Thoracic aorta (tissue), 2 donors: ENCODE measurements at regions not wholly inside any gene's neighbourhood (a gene's known extent, or its start where the extent isn't known, plus 50 kb on each side); places are given as distances from the start of the nearest gene placed in this dataset.
A peak's percentile ranks its signal among the peaks of the same experiment; 100 is the strongest.

Experiments used
- ATAC-seq: fragments of 150-250 bp; one replicate; pipeline ENCODE4 v1.8.0; 2017; ENCODE audit warnings: low read depth; ENCODE audit not compliant: insufficient number of reproducible peaks, low FRiP score
- DNase-seq: peaks from one replicate; pipeline ENCODE4 v3.0.0-alpha.2; 2020; ENCODE audit warnings: low spot score
- H3K27ac ChIP-seq, 2 donors: fragments of 200-600 bp; sonication (generic); 1 replicate in 1 of 2; 2 replicates in 1 of 2; pipeline ENCODE4 v1.5.1; 2016; ENCODE audit warnings: mild to moderate bottlenecking in 2 of 2, moderate library complexity in 2 of 2
- H3K27me3 ChIP-seq: fragments of 200-600 bp; sonication (generic); replicated peaks from 2 replicates; pipeline ENCODE4 v1.6.0; 2016; ENCODE audit warnings: mild to moderate bottlenecking; ENCODE audit not compliant: insufficient read depth
- H3K36me3 ChIP-seq: fragments of 200-600 bp; sonication (generic); one replicate; pipeline ENCODE4 v1.5.1; 2016
- H3K4me1 ChIP-seq, 2 donors: fragments of 200-600 bp; sonication (generic); 1 replicate in 1 of 2; 2 replicates in 1 of 2; pipeline versions ENCODE4 v1.5.1 to v1.6.0; 2016; ENCODE audit warnings: low read depth in 2 of 2, mild to moderate bottlenecking in 1 of 2; ENCODE audit not compliant: control insufficient read depth in 1 of 2
- H3K4me3 ChIP-seq: fragments of 200-600 bp; sonication (generic); 2 replicates; pipeline ENCODE4 v1.5.1; 2016; ENCODE audit warnings: mild to moderate bottlenecking
- H3K9me3 ChIP-seq: fragments of 200-600 bp; sonication (generic); 2 replicates; pipeline ENCODE4 v1.5.1; 2016
- TF ChIP-seq, protein P1 (sequence below): fragments of 200-600 bp; sonication (generic); IDR thresholded peaks from one replicate; pipeline ENCODE4 v1.5.1; 2019; ENCODE audit warnings: antibody characterized with exemption

DNA sequence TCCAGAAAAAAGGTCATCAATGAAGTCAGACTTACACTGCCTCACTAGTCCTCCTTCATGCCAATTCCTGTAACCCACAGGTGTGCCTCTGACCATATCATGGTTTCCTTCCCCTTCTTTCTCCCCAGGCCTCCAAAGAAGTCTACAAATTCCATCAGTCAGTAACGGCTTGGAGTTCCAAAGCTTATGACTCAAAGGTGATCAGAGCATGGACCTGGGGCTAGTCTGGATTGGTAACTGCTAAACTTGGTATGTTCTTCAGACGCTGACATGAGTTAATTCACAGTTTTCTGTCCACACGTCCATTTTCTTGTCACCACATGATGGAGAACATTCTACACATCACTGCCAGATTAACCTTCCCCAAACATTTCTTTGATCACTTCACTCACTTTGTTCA is 560.4 kb downstream of the ETNK1 start:
- Histone ChIP-seq H3K4me3 (no peak overlapping the region), H3K9me3 (no peaks in the 10 kb centered on the region), H3K4me1 (no peaks in the 10 kb centered on the region), H3K27me3 (no peaks in the 10 kb centered on the region), H3K27ac (no peak overlapping the region), H3K36me3 (no peaks in the 10 kb centered on the region)
- ATAC-seq (no peak), DNase-seq (no peak)
- TF ChIP-seq, protein P1, sequence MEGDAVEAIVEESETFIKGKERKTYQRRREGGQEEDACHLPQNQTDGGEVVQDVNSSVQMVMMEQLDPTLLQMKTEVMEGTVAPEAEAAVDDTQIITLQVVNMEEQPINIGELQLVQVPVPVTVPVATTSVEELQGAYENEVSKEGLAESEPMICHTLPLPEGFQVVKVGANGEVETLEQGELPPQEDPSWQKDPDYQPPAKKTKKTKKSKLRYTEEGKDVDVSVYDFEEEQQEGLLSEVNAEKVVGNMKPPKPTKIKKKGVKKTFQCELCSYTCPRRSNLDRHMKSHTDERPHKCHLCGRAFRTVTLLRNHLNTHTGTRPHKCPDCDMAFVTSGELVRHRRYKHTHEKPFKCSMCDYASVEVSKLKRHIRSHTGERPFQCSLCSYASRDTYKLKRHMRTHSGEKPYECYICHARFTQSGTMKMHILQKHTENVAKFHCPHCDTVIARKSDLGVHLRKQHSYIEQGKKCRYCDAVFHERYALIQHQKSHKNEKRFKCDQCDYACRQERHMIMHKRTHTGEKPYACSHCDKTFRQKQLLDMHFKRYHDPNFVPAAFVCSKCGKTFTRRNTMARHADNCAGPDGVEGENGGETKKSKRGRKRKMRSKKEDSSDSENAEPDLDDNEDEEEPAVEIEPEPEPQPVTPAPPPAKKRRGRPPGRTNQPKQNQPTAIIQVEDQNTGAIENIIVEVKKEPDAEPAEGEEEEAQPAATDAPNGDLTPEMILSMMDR, result no peak

DNA sequence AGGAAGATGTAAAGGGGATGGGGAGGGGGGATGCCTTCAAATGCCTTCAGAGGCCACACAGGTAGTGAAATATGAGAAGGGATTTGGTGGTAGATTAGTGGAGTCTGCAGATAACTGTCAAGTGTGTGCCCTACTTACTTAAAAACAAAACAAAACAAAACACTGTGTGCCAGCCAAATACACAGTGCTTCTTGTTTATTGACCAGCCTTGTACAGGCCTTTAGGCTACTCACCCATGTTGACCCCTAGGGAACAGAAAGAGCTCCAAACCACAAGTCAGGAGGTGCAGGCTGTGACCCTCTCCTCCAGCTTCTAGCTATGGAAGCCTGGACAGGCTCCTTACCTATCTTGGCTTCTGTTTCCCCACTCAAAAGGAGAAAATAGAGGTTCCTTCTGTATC is 562.0 kb downstream of the ETNK1 start:
- ATAC-seq (no peak), DNase-seq (no peak)
- Histone ChIP-seq H3K9me3 (no peaks in the 10 kb centered on the region), H3K27me3 (no peaks in the 10 kb centered on the region), H3K4me1 (peaks cover 0 to under 1% of the 10 kb centered on the region in 2 donors), H3K36me3 (no peaks in the 10 kb centered on the region), H3K27ac (no peak overlapping the region), H3K4me3 (no peak overlapping the region)
- TF ChIP-seq, protein P1, result no peak

DNA sequence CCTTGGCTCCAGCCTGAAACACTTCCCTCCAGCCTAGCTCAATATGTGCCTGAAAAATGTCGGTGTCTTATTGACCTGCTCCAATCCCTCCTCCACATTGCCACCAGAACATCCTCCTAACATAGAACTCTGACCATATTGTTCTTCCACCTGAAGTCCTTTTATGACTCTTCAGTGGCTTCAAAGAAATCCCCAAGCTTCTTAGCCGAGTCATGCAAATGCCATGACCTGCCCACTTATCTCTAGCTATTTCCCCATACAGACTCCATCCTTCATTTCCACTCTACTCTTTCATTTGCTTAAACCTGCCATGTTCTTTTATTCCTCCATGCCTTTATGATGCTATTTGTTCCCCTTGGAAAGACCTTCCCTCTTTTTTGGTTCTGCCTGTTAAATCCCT is 568.6 kb downstream of the ETNK1 start:
- TF ChIP-seq, protein P1, result no peak
- no peak overlapping the region for H3K27ac ChIP-seq
- peaks cover 5 to 21% of the 10 kb centered on the region in 2 donors for H3K4me1 ChIP-seq
- H3K9me3 ChIP-seq, result no peaks in the 10 kb centered on the region
- H3K4me3 ChIP-seq, result no peak overlapping the region
- ATAC-seq (no peak), DNase-seq (no peak)
- no peaks in the 10 kb centered on the region for H3K27me3 ChIP-seq
- no peaks in the 10 kb centered on the region for H3K36me3 ChIP-seq

DNA sequence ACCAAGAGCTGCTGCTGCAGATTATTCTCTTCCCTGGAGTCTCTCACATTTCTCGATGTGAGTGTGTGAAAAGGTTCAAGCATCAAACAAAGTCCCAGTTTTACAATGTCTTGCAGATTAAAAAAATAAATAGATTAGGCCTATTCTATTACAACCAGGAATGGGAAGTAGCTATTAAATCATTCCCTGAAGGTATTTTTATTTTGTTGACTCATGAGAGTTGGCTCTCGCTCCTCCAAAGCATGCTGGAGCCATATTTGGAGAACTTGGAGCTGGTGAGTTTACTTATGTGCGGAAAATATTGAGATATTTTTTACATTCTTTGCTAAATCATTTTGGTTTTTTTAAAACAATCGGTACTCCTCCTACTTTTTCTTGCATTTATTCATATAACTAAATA is 572.3 kb downstream of the ETNK1 start:
- TF ChIP-seq, protein P1, result no peak
- Histone ChIP-seq H3K4me3 (peak overlapping the region; percentile 54), H3K27ac (peak overlapping the region; percentile 71 to 86)

DNA sequence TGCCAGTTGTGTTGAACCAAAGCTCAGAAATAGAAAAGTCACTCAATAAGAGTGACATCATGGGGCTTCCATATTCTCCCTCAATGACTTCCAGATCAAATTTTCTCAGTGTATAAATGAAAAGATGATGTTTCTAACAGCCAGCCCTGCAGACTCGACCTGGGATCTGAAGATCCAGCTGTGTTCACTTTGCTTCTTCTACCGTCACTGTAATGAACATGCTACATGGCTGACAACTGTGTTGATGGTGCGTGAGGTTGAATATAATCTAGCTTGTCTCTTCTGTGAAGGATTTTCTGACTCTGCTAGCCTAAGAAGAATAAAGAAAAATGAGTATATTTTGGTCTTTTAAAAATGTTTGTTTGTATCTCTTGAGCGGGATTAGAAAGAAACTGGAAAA is 577.8 kb downstream of the ETNK1 start:
- TF ChIP-seq, protein P1, result no peak
- no peak for ATAC-seq
- no peaks in the 10 kb centered on the region for H3K36me3 ChIP-seq

More for the DNA sequence above, 572.3 kb downstream of the ETNK1 start:
- H3K9me3 ChIP-seq, result no peaks in the 10 kb centered on the region
- DNase-seq (no peak), ATAC-seq (no peak)
- peaks cover 5 to 17% of the 10 kb centered on the region in 2 donors for H3K4me1 ChIP-seq
- H3K36me3 ChIP-seq, result no peaks in the 10 kb centered on the region
- no peaks in the 10 kb centered on the region for H3K27me3 ChIP-seq

More for the DNA sequence above, 577.8 kb downstream of the ETNK1 start:
- Histone ChIP-seq H3K9me3 (no peaks in the 10 kb centered on the region), H3K27me3 (no peaks in the 10 kb centered on the region), H3K27ac (no peak overlapping the region), H3K4me1 (peaks cover 5 to 8% of the 10 kb centered on the region in 2 donors), H3K4me3 (no peak overlapping the region)
- no peak for DNase-seq
